HEK293 (cell line): ENCODE measurements at regions not wholly inside any gene's neighbourhood (a gene's known extent, or its start where the extent isn't known, plus 50 kb on each side); places are given as distances from the start of the nearest gene placed in this dataset.

Experiments
- CTCF ChIA-PET: fragments of 350-600 bp; formaldehyde crosslinking; extraction: SDS; loops from one replicate; lab custom pipeline; 2021; ENCODE audit warnings: antibody characterized with exemption; lab: Yijun Ruan, JAX
- POLR2A ChIA-PET: fragments of 300-600 bp; formaldehyde crosslinking; extraction: SDS; loops from one replicate; lab custom pipeline; 2020; ENCODE audit warnings: antibody characterized with exemption, inconsistent platforms; lab: Yijun Ruan, JAX
- H3K27ac ChIP-seq: fragments of 200-500 bp; sonication (Bioruptor generic); 2 replicates; pipeline ENCODE4 v1.5.1; 2014; ENCODE audit warnings: low read depth, low read length, control low read depth, inconsistent platforms; ENCODE audit errors: extremely low read depth
- H3K36me3 ChIP-seq, 2 experiments: fragments of 200-500 bp in 1 of 2; sonication (Bioruptor generic) in 1 of 2; 1 replicate in 1 of 2; 2 replicates in 1 of 2; pipeline ENCODE4 v1.5.1; 2014 to 2017; ENCODE audit warnings: inconsistent platforms in 2 of 2, low read length in 2 of 2; ENCODE audit not compliant: control insufficient read depth in 2 of 2, insufficient read depth in 1 of 2
- H3K4me1 ChIP-seq: fragments of 200-500 bp; sonication (Bioruptor generic); 2 replicates; pipeline ENCODE4 v1.5.1; 2014; ENCODE audit warnings: mild to moderate bottlenecking, low read length, inconsistent platforms; ENCODE audit not compliant: control insufficient read depth, insufficient read depth
- H3K4me3 ChIP-seq: 2 replicates; pipeline ENCODE4 v1.5.1; 2011; ENCODE audit warnings: low read depth, mild to moderate bottlenecking, control low read depth, low read length, moderate library complexity
- H3K9me3 ChIP-seq: fragments of 200-500 bp; sonication (Bioruptor generic); 2 replicates; pipeline ENCODE4 v1.5.1; 2014; ENCODE audit warnings: low read depth, low read length, inconsistent platforms; ENCODE audit not compliant: control insufficient read depth, insufficient read depth
- KLF7 ChIP-seq: fragments of 450-650 bp; formaldehyde crosslinking; IDR thresholded peaks from 2 replicates; pipeline ENCODE4 v1.5.1; 2016; ENCODE audit warnings: missing biosample characterization, missing genetic modification characterization, borderline replicate concordance
- OVOL3 ChIP-seq: fragments of 450-650 bp; formaldehyde crosslinking; IDR thresholded peaks from 2 replicates; pipeline ENCODE4 v1.5.1; 2016; ENCODE audit warnings: missing biosample characterization, missing genetic modification characterization
- ZNF112 ChIP-seq: fragments of 450-650 bp; formaldehyde crosslinking; IDR thresholded peaks from 2 replicates; pipeline ENCODE4 v1.5.0; 2017; ENCODE audit warnings: missing biosample characterization, missing genetic modification characterization
- ZNF133 ChIP-seq: fragments of 450-650 bp; formaldehyde crosslinking; IDR thresholded peaks from 2 replicates; pipeline ENCODE4 v1.5.1; 2016; ENCODE audit warnings: missing biosample characterization, missing genetic modification characterization
- ZNF19 ChIP-seq: fragments of 450-650 bp; formaldehyde crosslinking; IDR thresholded peaks from 2 replicates; pipeline ENCODE4; 2016; ENCODE audit warnings: missing biosample characterization, missing genetic modification characterization, low read depth
- ZNF202 ChIP-seq: fragments of 450-650 bp; formaldehyde crosslinking; IDR thresholded peaks from 2 replicates; pipeline ENCODE4 v1.5.1; 2016; ENCODE audit warnings: missing biosample characterization, missing genetic modification characterization, borderline replicate concordance
- ZNF341 ChIP-seq: fragments of 450-650 bp; formaldehyde crosslinking; IDR thresholded peaks from 2 replicates; pipeline ENCODE4; 2016; ENCODE audit warnings: low read depth, missing biosample characterization, missing genetic modification characterization
- ZNF391 ChIP-seq: fragments of 450-650 bp; formaldehyde crosslinking; IDR thresholded peaks from 2 replicates; pipeline ENCODE4 v1.5.1; 2016; ENCODE audit warnings: low read depth, missing biosample characterization, missing genetic modification characterization, borderline replicate concordance
- ZNF558 ChIP-seq: fragments of 450-650 bp; formaldehyde crosslinking; IDR thresholded peaks from 2 replicates; pipeline ENCODE4 v1.5.1; 2016; ENCODE audit warnings: missing biosample characterization, missing genetic modification characterization
- ZNF600 ChIP-seq: fragments of 450-650 bp; formaldehyde crosslinking; IDR thresholded peaks from 2 replicates; pipeline ENCODE4 v1.5.1; 2016; ENCODE audit warnings: missing biosample characterization, missing genetic modification characterization
- ZNF610 ChIP-seq: fragments of 450-650 bp; formaldehyde crosslinking; IDR thresholded peaks from 2 replicates; pipeline ENCODE4 v1.5.1; 2016; ENCODE audit warnings: missing biosample characterization, missing genetic modification characterization, borderline replicate concordance
- ZNF624 ChIP-seq: fragments of 450-650 bp; formaldehyde crosslinking; IDR thresholded peaks from 2 replicates; pipeline ENCODE4 v1.5.1; 2017; ENCODE audit warnings: missing biosample characterization, missing genetic modification characterization
- ZNF664 ChIP-seq: fragments of 450-650 bp; formaldehyde crosslinking; IDR thresholded peaks from 2 replicates; pipeline ENCODE4 v1.5.1; 2016; ENCODE audit warnings: missing biosample characterization, missing genetic modification characterization
- ZNF701 ChIP-seq: fragments of 450-650 bp; formaldehyde crosslinking; IDR thresholded peaks from 2 replicates; pipeline ENCODE4 v1.5.1; 2016; ENCODE audit warnings: missing biosample characterization, missing genetic modification characterization
- TF ChIP-seq, protein P1 (sequence below): fragments of 450-650 bp; formaldehyde crosslinking; IDR thresholded peaks from 2 replicates; pipeline ENCODE4 v1.5.1; 2016; ENCODE audit warnings: missing biosample characterization, missing genetic modification characterization
- TF ChIP-seq, protein P2 (sequence below): fragments of 450-650 bp; formaldehyde crosslinking; IDR thresholded peaks from 2 replicates; pipeline ENCODE4; 2016; ENCODE audit warnings: missing biosample characterization, missing genetic modification characterization
- TF ChIP-seq, protein P3 (sequence below): fragments of 450-650 bp; formaldehyde crosslinking; IDR thresholded peaks from 2 replicates; pipeline ENCODE4 v1.5.1; 2017; ENCODE audit warnings: missing biosample characterization, missing genetic modification characterization
- TF ChIP-seq, protein P4 (sequence below): fragments of 450-650 bp; formaldehyde crosslinking; IDR thresholded peaks from 2 replicates; pipeline ENCODE4 v1.5.1; 2017; ENCODE audit warnings: missing biosample characterization, missing genetic modification characterization
- TF ChIP-seq, protein P5 (sequence below): fragments of 450-650 bp; formaldehyde crosslinking; IDR thresholded peaks from 2 replicates; pipeline ENCODE4 v1.5.1; 2016; ENCODE audit warnings: missing biosample characterization, missing genetic modification characterization
- TF ChIP-seq, protein P6 (sequence below): fragments of 450-650 bp; formaldehyde crosslinking; IDR thresholded peaks from 2 replicates; pipeline ENCODE4 v1.5.1; 2016; ENCODE audit warnings: missing biosample characterization, missing genetic modification characterization
- TF ChIP-seq, protein P7 (sequence below): fragments of 450-650 bp; formaldehyde crosslinking; IDR thresholded peaks from 2 replicates; pipeline ENCODE4 v1.5.1; 2016; ENCODE audit warnings: missing biosample characterization, missing genetic modification characterization
- TF ChIP-seq, protein P8 (sequence below): sonication (generic); formaldehyde crosslinking; IDR thresholded peaks from 2 replicates; pipeline ENCODE4 v1.8.1; 2022; ENCODE audit warnings: mild to moderate bottlenecking, moderate library complexity, missing genetic modification reagents
- TF ChIP-seq, protein P9 (sequence below): fragments of 450-650 bp; formaldehyde crosslinking; IDR thresholded peaks from 2 replicates; pipeline ENCODE4 v1.5.1; 2016; ENCODE audit warnings: missing biosample characterization, missing genetic modification characterization

DNA sequence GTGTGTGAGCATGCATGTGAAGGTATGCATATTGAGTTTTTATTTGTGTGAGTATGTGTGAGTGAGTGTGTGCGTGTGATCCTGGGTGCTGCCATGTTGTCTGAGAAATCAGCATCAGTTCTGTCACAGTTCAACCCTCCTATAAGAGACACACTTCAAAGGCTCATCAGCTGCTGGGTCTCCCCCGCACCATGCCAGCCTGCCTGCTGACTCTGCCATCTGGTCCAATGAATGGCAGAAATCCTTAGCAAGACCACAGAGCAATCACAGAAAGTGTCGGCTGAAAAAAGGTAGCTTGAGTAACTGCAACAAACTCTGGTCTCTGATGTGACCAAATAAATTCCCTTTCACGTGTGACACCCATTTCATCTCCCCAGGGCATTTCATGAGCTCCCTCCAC, 381.8 kb upstream of the MAF start:
- TF ChIP-seq ZNF391 (tag by site-specific recombination) (no peak), KLF7 (tag by site-specific recombination) (no peak), ZNF624 (tag by site-specific recombination) (no peak), ZNF19 (no peak), ZNF341 (tag by site-specific recombination) (no peak), ZNF600 (tag by site-specific recombination) (no peak), OVOL3 (tag by site-specific recombination) (no peak), ZNF558 (tag by site-specific recombination) (no peak), ZNF112 (no peak)
- TF ChIP-seq, protein P1, sequence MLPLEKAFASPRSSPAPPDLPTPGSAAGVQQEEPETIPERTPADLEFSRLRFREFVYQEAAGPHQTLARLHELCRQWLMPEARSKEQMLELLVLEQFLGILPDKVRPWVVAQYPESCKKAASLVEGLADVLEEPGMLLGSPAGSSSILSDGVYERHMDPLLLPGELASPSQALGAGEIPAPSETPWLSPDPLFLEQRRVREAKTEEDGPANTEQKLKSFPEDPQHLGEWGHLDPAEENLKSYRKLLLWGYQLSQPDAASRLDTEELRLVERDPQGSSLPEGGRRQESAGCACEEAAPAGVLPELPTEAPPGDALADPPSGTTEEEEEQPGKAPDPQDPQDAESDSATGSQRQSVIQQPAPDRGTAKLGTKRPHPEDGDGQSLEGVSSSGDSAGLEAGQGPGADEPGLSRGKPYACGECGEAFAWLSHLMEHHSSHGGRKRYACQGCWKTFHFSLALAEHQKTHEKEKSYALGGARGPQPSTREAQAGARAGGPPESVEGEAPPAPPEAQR (tag by site-specific recombination) = no peak
- TF ChIP-seq, protein P2, sequence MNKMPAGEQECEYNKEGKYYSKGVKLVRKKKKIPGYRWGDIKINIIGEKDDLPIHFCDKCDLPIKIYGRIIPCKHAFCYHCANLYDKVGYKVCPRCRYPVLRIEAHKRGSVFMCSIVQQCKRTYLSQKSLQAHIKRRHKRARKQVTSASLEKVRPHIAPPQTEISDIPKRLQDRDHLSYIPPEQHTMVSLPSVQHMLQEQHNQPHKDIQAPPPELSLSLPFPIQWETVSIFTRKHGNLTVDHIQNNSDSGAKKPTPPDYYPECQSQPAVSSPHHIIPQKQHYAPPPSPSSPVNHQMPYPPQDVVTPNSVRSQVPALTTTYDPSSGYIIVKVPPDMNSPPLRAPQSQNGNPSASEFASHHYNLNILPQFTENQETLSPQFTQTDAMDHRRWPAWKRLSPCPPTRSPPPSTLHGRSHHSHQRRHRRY (tag by site-specific recombination) = no peak
- TF ChIP-seq, protein P3, sequence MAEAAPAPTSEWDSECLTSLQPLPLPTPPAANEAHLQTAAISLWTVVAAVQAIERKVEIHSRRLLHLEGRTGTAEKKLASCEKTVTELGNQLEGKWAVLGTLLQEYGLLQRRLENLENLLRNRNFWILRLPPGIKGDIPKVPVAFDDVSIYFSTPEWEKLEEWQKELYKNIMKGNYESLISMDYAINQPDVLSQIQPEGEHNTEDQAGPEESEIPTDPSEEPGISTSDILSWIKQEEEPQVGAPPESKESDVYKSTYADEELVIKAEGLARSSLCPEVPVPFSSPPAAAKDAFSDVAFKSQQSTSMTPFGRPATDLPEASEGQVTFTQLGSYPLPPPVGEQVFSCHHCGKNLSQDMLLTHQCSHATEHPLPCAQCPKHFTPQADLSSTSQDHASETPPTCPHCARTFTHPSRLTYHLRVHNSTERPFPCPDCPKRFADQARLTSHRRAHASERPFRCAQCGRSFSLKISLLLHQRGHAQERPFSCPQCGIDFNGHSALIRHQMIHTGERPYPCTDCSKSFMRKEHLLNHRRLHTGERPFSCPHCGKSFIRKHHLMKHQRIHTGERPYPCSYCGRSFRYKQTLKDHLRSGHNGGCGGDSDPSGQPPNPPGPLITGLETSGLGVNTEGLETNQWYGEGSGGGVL (tag by site-specific recombination) = no peak
- TF ChIP-seq, protein P4, sequence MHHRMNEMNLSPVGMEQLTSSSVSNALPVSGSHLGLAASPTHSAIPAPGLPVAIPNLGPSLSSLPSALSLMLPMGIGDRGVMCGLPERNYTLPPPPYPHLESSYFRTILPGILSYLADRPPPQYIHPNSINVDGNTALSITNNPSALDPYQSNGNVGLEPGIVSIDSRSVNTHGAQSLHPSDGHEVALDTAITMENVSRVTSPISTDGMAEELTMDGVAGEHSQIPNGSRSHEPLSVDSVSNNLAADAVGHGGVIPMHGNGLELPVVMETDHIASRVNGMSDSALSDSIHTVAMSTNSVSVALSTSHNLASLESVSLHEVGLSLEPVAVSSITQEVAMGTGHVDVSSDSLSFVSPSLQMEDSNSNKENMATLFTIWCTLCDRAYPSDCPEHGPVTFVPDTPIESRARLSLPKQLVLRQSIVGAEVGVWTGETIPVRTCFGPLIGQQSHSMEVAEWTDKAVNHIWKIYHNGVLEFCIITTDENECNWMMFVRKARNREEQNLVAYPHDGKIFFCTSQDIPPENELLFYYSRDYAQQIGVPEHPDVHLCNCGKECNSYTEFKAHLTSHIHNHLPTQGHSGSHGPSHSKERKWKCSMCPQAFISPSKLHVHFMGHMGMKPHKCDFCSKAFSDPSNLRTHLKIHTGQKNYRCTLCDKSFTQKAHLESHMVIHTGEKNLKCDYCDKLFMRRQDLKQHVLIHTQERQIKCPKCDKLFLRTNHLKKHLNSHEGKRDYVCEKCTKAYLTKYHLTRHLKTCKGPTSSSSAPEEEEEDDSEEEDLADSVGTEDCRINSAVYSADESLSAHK (tag by site-specific recombination) = no peak
- TF ChIP-seq, protein P5, sequence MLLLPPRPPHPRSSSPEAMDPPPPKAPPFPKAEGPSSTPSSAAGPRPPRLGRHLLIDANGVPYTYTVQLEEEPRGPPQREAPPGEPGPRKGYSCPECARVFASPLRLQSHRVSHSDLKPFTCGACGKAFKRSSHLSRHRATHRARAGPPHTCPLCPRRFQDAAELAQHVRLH (tag by site-specific recombination) = no peak
- no peak overlapping the region for H3K27ac ChIP-seq
- POLR2A ChIA-PET = no interaction called here
- CTCF ChIA-PET = interaction anchor here (1.3 kb wide), 1 partner anchor 11 kb away, joined by 3 read pairs; no protein-coding TSS in a partner anchor
- H3K9me3 ChIP-seq = no peaks in the 10 kb centered on the region
- H3K4me1 ChIP-seq = no peaks in the 10 kb centered on the region
- no peaks in the 10 kb centered on the region for H3K36me3 ChIP-seq
- no peak overlapping the region for H3K4me3 ChIP-seq

DNA sequence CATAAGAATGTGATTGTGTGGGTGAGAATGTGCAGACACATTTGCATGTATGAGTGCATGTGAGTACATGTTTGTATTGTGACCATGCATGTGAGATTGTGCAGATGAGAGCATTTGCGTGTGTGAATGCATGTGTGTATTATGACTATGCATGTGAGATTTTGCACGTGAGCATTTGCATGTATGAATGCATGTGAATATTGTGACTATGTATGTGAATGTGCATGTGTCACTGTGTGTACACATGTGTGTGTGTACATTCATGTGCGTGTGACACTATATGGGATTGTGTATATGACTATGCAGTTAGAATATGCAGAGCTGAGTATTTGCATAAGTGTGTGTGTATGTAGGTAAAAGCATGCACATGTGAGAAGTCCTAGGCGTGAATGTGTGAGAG, 381.3 kb upstream of the MAF start:
- ChIA-PET POLR2A (no interaction called here), CTCF (interaction anchor here (1.3 kb wide), 1 partner anchor 12 kb away, joined by 3 read pairs; no protein-coding TSS in a partner anchor)
- no peaks in the 10 kb centered on the region for H3K4me1 ChIP-seq
- no peaks in the 10 kb centered on the region for H3K36me3 ChIP-seq
- no peak overlapping the region for H3K4me3 ChIP-seq
- H3K9me3 ChIP-seq = no peaks in the 10 kb centered on the region
- H3K27ac ChIP-seq = no peak overlapping the region
- TF ChIP-seq ZNF202 (tag by site-specific recombination) (no peak), ZNF610 (tag by site-specific recombination) (no peak), ZNF664 (no peak), ZNF133 (tag by site-specific recombination) (no peak), ZNF701 (no peak)
- TF ChIP-seq, protein P6, sequence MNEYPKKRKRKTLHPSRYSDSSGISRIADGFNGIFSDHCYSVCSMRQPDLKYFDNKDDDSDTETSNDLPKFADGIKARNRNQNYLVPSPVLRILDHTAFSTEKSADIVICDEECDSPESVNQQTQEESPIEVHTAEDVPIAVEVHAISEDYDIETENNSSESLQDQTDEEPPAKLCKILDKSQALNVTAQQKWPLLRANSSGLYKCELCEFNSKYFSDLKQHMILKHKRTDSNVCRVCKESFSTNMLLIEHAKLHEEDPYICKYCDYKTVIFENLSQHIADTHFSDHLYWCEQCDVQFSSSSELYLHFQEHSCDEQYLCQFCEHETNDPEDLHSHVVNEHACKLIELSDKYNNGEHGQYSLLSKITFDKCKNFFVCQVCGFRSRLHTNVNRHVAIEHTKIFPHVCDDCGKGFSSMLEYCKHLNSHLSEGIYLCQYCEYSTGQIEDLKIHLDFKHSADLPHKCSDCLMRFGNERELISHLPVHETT (tag by site-specific recombination) = no peak
- TF ChIP-seq, protein P7, sequence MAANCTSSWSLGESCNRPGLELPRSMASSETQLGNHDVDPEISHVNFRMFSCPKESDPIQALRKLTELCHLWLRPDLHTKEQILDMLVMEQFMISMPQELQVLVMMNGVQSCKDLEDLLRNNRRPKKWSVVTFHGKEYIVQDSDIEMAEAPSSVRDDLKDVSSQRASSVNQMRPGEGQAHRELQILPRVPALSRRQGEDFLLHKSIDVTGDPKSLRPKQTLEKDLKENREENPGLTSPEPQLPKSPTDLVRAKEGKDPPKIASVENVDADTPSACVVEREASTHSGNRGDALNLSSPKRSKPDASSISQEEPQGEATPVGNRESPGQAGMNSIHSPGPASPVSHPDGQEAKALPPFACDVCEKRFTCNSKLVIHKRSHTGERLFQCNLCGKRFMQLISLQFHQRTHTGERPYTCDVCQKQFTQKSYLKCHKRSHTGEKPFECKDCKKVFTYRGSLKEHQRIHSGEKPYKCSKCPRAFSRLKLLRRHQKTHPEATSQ (tag by site-specific recombination) = no peak
- TF ChIP-seq, protein P8, sequence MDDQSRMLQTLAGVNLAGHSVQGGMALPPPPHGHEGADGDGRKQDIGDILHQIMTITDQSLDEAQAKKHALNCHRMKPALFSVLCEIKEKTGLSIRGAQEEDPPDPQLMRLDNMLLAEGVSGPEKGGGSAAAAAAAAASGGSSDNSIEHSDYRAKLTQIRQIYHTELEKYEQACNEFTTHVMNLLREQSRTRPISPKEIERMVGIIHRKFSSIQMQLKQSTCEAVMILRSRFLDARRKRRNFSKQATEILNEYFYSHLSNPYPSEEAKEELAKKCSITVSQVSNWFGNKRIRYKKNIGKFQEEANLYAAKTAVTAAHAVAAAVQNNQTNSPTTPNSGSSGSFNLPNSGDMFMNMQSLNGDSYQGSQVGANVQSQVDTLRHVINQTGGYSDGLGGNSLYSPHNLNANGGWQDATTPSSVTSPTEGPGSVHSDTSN (CRISPR knock-in tag) = no peak
- TF ChIP-seq, protein P9, sequence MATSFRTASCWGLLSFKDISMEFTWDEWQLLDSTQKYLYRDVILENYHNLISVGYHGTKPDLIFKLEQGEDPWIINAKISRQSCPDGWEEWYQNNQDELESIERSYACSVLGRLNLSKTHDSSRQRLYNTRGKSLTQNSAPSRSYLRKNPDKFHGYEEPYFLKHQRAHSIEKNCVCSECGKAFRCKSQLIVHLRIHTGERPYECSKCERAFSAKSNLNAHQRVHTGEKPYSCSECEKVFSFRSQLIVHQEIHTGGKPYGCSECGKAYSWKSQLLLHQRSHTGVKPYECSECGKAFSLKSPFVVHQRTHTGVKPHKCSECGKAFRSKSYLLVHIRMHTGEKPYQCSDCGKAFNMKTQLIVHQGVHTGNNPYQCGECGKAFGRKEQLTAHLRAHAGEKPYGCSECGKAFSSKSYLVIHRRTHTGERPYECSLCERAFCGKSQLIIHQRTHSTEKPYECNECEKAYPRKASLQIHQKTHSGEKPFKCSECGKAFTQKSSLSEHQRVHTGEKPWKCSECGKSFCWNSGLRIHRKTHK (tag by site-specific recombination) = no peak
